Astrocyte (in vitro differentiated cells and primary cell): ENCODE measurements at regions not wholly inside any gene's neighbourhood (a gene's known extent, or its start where the extent isn't known, plus 50 kb on each side); places are given as distances from the start of the nearest gene placed in this dataset.

Experiments
- DNase-seq: peaks from one replicate; pipeline ENCODE4 v3.0.0-alpha.2; 2010; ENCODE audit warnings: low read depth
- FAIRE-seq: peaks from 2 replicates; lab custom pipeline; 2011; peaks lifted over from hg19 to GRCh38; lab: Jason Lieb, UNC
- H2AFZ ChIP-seq: 2 replicates; pipeline ENCODE4 v1.6.0; 2012; ENCODE audit warnings: low read depth, low read length, inconsistent platforms
- H3K27ac ChIP-seq: 2 replicates; pipeline ENCODE4 v1.5.1; 2011; ENCODE audit warnings: low read depth, low read length, inconsistent platforms
- H3K27me3 ChIP-seq: 2 replicates; pipeline ENCODE4 v1.6.0; 2011; ENCODE audit warnings: low read length, inconsistent platforms; ENCODE audit not compliant: insufficient read depth
- H3K36me3 ChIP-seq: 2 replicates; pipeline ENCODE4 v1.5.1; 2011; ENCODE audit warnings: low read length, inconsistent platforms; ENCODE audit not compliant: insufficient read depth
- H3K4me1 ChIP-seq: 2 replicates; pipeline ENCODE4 v1.5.1; 2011; ENCODE audit warnings: low read length, inconsistent platforms; ENCODE audit not compliant: insufficient read depth
- H3K4me2 ChIP-seq: 2 replicates; pipeline ENCODE4 v1.6.0; 2012; ENCODE audit warnings: low read length, inconsistent platforms
- H3K4me3 ChIP-seq: 2 replicates; pipeline ENCODE4 v1.5.1; 2011; ENCODE audit warnings: low read depth, mild to moderate bottlenecking, low read length, inconsistent platforms; ENCODE audit not compliant: insufficient read depth
- H3K79me2 ChIP-seq: 2 replicates; pipeline ENCODE4 v1.6.0; 2012; ENCODE audit warnings: mild to moderate bottlenecking, low read length, inconsistent platforms; ENCODE audit not compliant: insufficient read depth
- H3K9ac ChIP-seq: 2 replicates; pipeline ENCODE4 v1.6.0; 2012; ENCODE audit warnings: mild to moderate bottlenecking, low read length, inconsistent platforms
- H3K9me3 ChIP-seq: 2 replicates; pipeline ENCODE4 v1.5.1; 2012; ENCODE audit warnings: low read depth, mild to moderate bottlenecking, low read length, inconsistent platforms; ENCODE audit not compliant: insufficient read depth
- H4K20me1 ChIP-seq: 2 replicates; pipeline ENCODE4 v1.6.0; 2012; ENCODE audit warnings: low read length, inconsistent platforms; ENCODE audit not compliant: insufficient read depth
- H3K27ac Mint-ChIP-seq: one replicate; pipeline ENCODE4 v1.8.0; 2021; ENCODE audit warnings: mild to moderate bottlenecking, mixed read lengths; ENCODE audit not compliant: unreplicated experiment
- H3K27me3 Mint-ChIP-seq: one replicate; pipeline ENCODE4 v1.8.0; 2021; ENCODE audit warnings: low read depth, mixed read lengths; ENCODE audit not compliant: unreplicated experiment
- H3K36me3 Mint-ChIP-seq: one replicate; pipeline ENCODE4 v1.8.0; 2021; ENCODE audit warnings: low read depth, mixed read lengths; ENCODE audit not compliant: unreplicated experiment
- H3K4me1 Mint-ChIP-seq: one replicate; pipeline ENCODE4 v1.8.0; 2021; ENCODE audit warnings: low read depth, mixed read lengths; ENCODE audit not compliant: unreplicated experiment
- H3K4me3 Mint-ChIP-seq: one replicate; pipeline ENCODE4 v1.8.0; 2021; ENCODE audit warnings: mild to moderate bottlenecking, moderate library complexity, mixed read lengths; ENCODE audit not compliant: unreplicated experiment
- H3K9me3 Mint-ChIP-seq: one replicate; pipeline ENCODE4 v1.8.0; 2021; ENCODE audit warnings: mild to moderate bottlenecking, mixed read lengths; ENCODE audit not compliant: unreplicated experiment
- CTCF ChIP-seq: IDR thresholded peaks from 2 replicates; pipeline ENCODE4 v1.5.1; 2011; ENCODE audit warnings: low read depth, mild to moderate bottlenecking, inconsistent platforms, low read length, moderate library complexity; ENCODE audit not compliant: insufficient read depth
- EZH2 ChIP-seq: IDR thresholded peaks from 2 replicates; pipeline ENCODE4 v1.6.1; 2012; ENCODE audit warnings: mild to moderate bottlenecking, low read length, inconsistent platforms; ENCODE audit not compliant: insufficient read depth

- Mint-ChIP-seq H3K4me3 (no peak overlapping the region), H3K9me3 (no peaks in the 10 kb centered on the region), H3K27me3 (no peaks in the 10 kb centered on the region), H3K36me3 (no peaks in the 10 kb centered on the region), H3K27ac (no peak overlapping the region), H3K4me1 (peaks cover 2% of the 10 kb centered on the region)
- no peak for TF ChIP-seq EZH2
- no peak for TF ChIP-seq CTCF
- Histone ChIP-seq H3K4me2 (no peak overlapping the region), H3K9me3 (no peaks in the 10 kb centered on the region), H4K20me1 (no peaks in the 10 kb centered on the region), H3K4me1 (no peaks in the 10 kb centered on the region), H3K27ac (no peak overlapping the region), H3K27me3 (no peaks in the 10 kb centered on the region), H3K79me2 (no peaks in the 10 kb centered on the region), H3K4me3 (no peak overlapping the region), H3K36me3 (no peaks in the 10 kb centered on the region), H2AFZ (no peak overlapping the region), H3K9ac (no peak overlapping the region)
- DNase-seq (no peak), FAIRE-seq (no peak)
Measured at GRCh38 chr18:65411061-65411460, 339.8 kb upstream of the CDH7 start.

- FAIRE-seq, result no peak
Measured at GRCh38 chr18:65409261-65409660, 341.6 kb upstream of the CDH7 start.

More at GRCh38 chr18:65409261-65409660, 341.6 kb upstream of the CDH7 start:
- Histone ChIP-seq H3K4me2 (no peak overlapping the region), H3K79me2 (no peaks in the 10 kb centered on the region), H3K36me3 (no peaks in the 10 kb centered on the region), H3K27ac (no peak overlapping the region), H3K9ac (no peak overlapping the region), H3K4me1 (no peaks in the 10 kb centered on the region), H4K20me1 (no peaks in the 10 kb centered on the region), H3K27me3 (no peaks in the 10 kb centered on the region), H3K9me3 (no peaks in the 10 kb centered on the region), H2AFZ (no peak overlapping the region), H3K4me3 (no peak overlapping the region)
- Mint-ChIP-seq H3K27ac (no peak overlapping the region), H3K4me3 (no peak overlapping the region), H3K4me1 (peaks cover 2% of the 10 kb centered on the region), H3K36me3 (no peaks in the 10 kb centered on the region), H3K9me3 (no peaks in the 10 kb centered on the region), H3K27me3 (no peaks in the 10 kb centered on the region)
- DNase-seq, result no peak
- TF ChIP-seq CTCF, result no peak
- TF ChIP-seq EZH2, result no peak
